Mesenchymal stem cell (in vitro differentiated cells and primary cell): ENCODE measurements at regions not wholly inside any gene's neighbourhood (a gene's known extent, or its start where the extent isn't known, plus 50 kb on each side); places are given as distances from the start of the nearest gene placed in this dataset.

Experiments
- DNase-seq: peaks from one replicate; pipeline ENCODE4 v3.0.0-alpha.2; 2013
- H2AFZ ChIP-seq: one replicate; pipeline ENCODE4 v1.6.1; 2013; ENCODE audit warnings: low read depth, mild to moderate bottlenecking, control low read depth, inconsistent platforms, low read length, moderate library complexity
- H2AK5ac ChIP-seq: 2 replicates; pipeline ENCODE4 v1.6.1; 2013; ENCODE audit warnings: low read length, moderate library complexity, mild to moderate bottlenecking, inconsistent platforms; ENCODE audit not compliant: severe bottlenecking
- H2BK120ac ChIP-seq: one replicate; pipeline ENCODE4 v1.6.1; 2013; ENCODE audit warnings: low read depth, mild to moderate bottlenecking, inconsistent platforms, low read length, moderate library complexity
- H2BK12ac ChIP-seq, 2 experiments: one replicate each; pipeline ENCODE4 v1.6.1; 2013; ENCODE audit warnings: inconsistent platforms in 2 of 2, low read length in 2 of 2, mild to moderate bottlenecking in 2 of 2, moderate library complexity in 2 of 2, control low read depth in 1 of 2
- H2BK15ac ChIP-seq: one replicate; pipeline ENCODE4 v1.6.1; 2013; ENCODE audit warnings: mild to moderate bottlenecking, low read depth, inconsistent platforms; ENCODE audit not compliant: poor library complexity, severe bottlenecking
- H2BK5ac ChIP-seq: 2 replicates; pipeline ENCODE4 v1.6.1; 2013; ENCODE audit warnings: low read depth, mild to moderate bottlenecking, low read length, control low read depth, inconsistent platforms; ENCODE audit not compliant: poor library complexity, severe bottlenecking
- H3K14ac ChIP-seq, 2 experiments: one replicate each; pipeline ENCODE4 v1.6.1; 2013; ENCODE audit warnings: inconsistent platforms in 2 of 2, low read length in 2 of 2, control low read depth in 1 of 2, mild to moderate bottlenecking in 1 of 2, moderate library complexity in 1 of 2
- H3K18ac ChIP-seq, 2 experiments: one replicate each; pipeline ENCODE4 v1.6.1; 2013; ENCODE audit warnings: inconsistent platforms in 2 of 2, low read length in 2 of 2, control low read depth in 1 of 2, low read depth in 1 of 2, mild to moderate bottlenecking in 1 of 2
- H3K23ac ChIP-seq, 2 experiments: one replicate each; pipeline ENCODE4 v1.6.1; 2013; ENCODE audit warnings: inconsistent platforms in 2 of 2, low read length in 2 of 2, mild to moderate bottlenecking in 2 of 2, moderate library complexity in 2 of 2, control low read depth in 1 of 2
- H3K27ac ChIP-seq: 2 replicates; pipeline ENCODE4 v1.5.1; 2013; ENCODE audit warnings: mild to moderate bottlenecking, moderate library complexity, low read length, control low read depth, inconsistent platforms; ENCODE audit not compliant: poor library complexity, severe bottlenecking
- H3K27me3 ChIP-seq, 2 experiments: 2 replicates each; pipeline versions ENCODE4 v1.6.1 to v1.7.0; 2013; ENCODE audit warnings: low read length in 2 of 2, mild to moderate bottlenecking in 2 of 2, moderate library complexity in 2 of 2, control low read depth in 1 of 2, inconsistent platforms in 1 of 2; ENCODE audit not compliant: control insufficient read depth in 1 of 2, insufficient read depth in 1 of 2
- H3K36me3 ChIP-seq, 2 experiments: 2 replicates each; pipeline versions ENCODE4 v1.6.1 to v1.7.0; 2013; ENCODE audit warnings: low read length in 2 of 2, control low read depth in 1 of 2, inconsistent platforms in 1 of 2, low read depth in 1 of 2, mild to moderate bottlenecking in 1 of 2; ENCODE audit not compliant: insufficient read depth in 2 of 2, control insufficient read depth in 1 of 2
- H3K4ac ChIP-seq, 2 experiments: one replicate each; pipeline ENCODE4 v1.6.1; 2013; ENCODE audit warnings: inconsistent platforms in 2 of 2, low read length in 2 of 2, mild to moderate bottlenecking in 2 of 2, moderate library complexity in 2 of 2, control low read depth in 1 of 2, low read depth in 1 of 2
- H3K4me1 ChIP-seq: 2 replicates; pipeline ENCODE4 v1.6.1; 2013; ENCODE audit warnings: low read depth, low read length, control low read depth; ENCODE audit not compliant: control insufficient read depth, insufficient read depth
- H3K4me2 ChIP-seq: 2 replicates; pipeline ENCODE4 v1.6.1; 2013; ENCODE audit warnings: low read length, mild to moderate bottlenecking, inconsistent platforms; ENCODE audit not compliant: poor library complexity, severe bottlenecking
- H3K4me3 ChIP-seq, 2 experiments: 2 replicates each; pipeline versions ENCODE4 v1.5.1 to v1.7.0; 2013; ENCODE audit warnings: low read length in 2 of 2, mild to moderate bottlenecking in 2 of 2, control low read depth in 1 of 2, low read depth in 1 of 2; ENCODE audit not compliant: insufficient read depth in 1 of 2
- H3K79me1 ChIP-seq: replicated peaks from 2 replicates; pipeline ENCODE4 v1.6.1; 2013; ENCODE audit warnings: mild to moderate bottlenecking, control low read depth, low read length, inconsistent platforms; ENCODE audit not compliant: poor library complexity, severe bottlenecking
- H3K9ac ChIP-seq: 2 replicates; pipeline ENCODE4 v1.7.0; 2013; ENCODE audit warnings: mild to moderate bottlenecking, low read length, moderate library complexity
- H3K9me3 ChIP-seq: 2 replicates; pipeline ENCODE4 v1.7.0; 2013; ENCODE audit warnings: mild to moderate bottlenecking, low read length; ENCODE audit not compliant: control insufficient read depth
- H4K8ac ChIP-seq: one replicate; pipeline ENCODE4 v1.6.1; 2013; ENCODE audit warnings: inconsistent platforms, mild to moderate bottlenecking, low read length, moderate library complexity
- H4K91ac ChIP-seq: one replicate; pipeline ENCODE4 v1.6.1; 2013; ENCODE audit warnings: mild to moderate bottlenecking, low read length, inconsistent platforms
- WGBS: methylation state at CpG from one replicate; pipeline ENCODE4 v1.1.7; 2013; ENCODE audit warnings: mixed read lengths; 5-methylcytosine and 5-hydroxymethylcytosine counted together

DNA sequence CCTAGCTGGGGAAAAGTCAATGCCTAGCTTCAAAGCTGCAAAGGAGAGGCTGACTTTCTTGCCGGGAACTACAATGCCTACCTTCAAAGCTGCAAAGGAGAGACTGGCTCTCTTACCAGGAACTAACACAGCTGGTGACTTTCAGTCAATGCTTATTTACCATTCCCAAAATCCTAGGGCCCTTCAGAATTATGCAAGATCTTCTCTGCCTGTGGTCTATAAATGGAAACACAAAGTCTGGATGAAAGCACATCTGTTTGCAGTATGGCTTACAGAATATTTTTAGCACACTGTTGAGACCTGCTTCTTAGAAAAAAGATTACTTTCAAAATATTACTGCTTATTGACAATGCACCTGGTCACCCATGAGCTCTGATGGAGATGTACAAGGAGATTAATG lies 259.4 kb downstream of the PLK2 start:
- H3K23ac ChIP-seq, result no peak overlapping the region
- WGBS, result 67% methylated on average over 1 of the region's 1 CpG
- no peak overlapping the region for H3K9ac ChIP-seq
- no peak overlapping the region for H3K27ac ChIP-seq
- H3K18ac ChIP-seq, result no peak overlapping the region
- no peak overlapping the region for H3K4ac ChIP-seq
- H2AFZ ChIP-seq, result no peak overlapping the region
- no peak overlapping the region for H4K8ac ChIP-seq
- no peak overlapping the region for H3K4me3 ChIP-seq
- no peak overlapping the region for H2AK5ac ChIP-seq
- H2BK12ac ChIP-seq, result no peak overlapping the region
- H4K91ac ChIP-seq, result no peak overlapping the region
- H3K27me3 ChIP-seq, result no peaks in the 10 kb centered on the region
- no peak overlapping the region for H2BK5ac ChIP-seq
- H3K14ac ChIP-seq, result no peak overlapping the region
- no peaks in the 10 kb centered on the region for H3K9me3 ChIP-seq
- peak; percentile 11 for DNase-seq
- H3K79me1 ChIP-seq, result no peaks in the 10 kb centered on the region
- H2BK120ac ChIP-seq, result no peak overlapping the region
- H3K36me3 ChIP-seq, result no peaks in the 10 kb centered on the region
- peaks cover 1% of the 10 kb centered on the region for H3K4me1 ChIP-seq
- H3K4me2 ChIP-seq, result no peak overlapping the region
- no peak overlapping the region for H2BK15ac ChIP-seq

DNA sequence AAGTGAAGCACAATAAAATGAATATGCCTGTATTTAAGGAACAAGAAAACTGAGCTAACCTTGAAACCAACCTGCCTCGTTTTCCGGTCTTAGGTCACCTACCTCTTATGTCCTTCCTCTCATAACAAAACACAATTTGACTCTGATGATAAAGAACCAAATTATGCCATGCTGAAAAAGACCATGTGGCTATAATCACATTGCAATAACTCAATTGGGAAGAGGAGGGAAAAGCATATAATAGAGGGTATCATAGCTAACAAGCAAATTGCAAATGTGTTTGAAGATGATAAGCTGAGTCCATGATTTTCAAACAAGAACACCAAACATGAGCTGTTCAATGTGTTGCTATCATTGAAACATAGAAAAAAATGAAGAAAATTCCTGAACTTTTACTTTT lies 260.8 kb downstream of the PLK2 start:
- H3K9me3 ChIP-seq, result no peaks in the 10 kb centered on the region
- H3K23ac ChIP-seq, result no peak overlapping the region
- DNase-seq, result no peak
- H3K4me3 ChIP-seq, result no peak overlapping the region
- H3K9ac ChIP-seq, result no peak overlapping the region
- 100% methylated on average over 2 of the region's 2 CpGs for WGBS
- H3K4me2 ChIP-seq, result no peak overlapping the region
- H3K36me3 ChIP-seq, result no peaks in the 10 kb centered on the region
- no peak overlapping the region for H3K27ac ChIP-seq
- no peak overlapping the region for H2BK12ac ChIP-seq
- H3K18ac ChIP-seq, result no peak overlapping the region
- H4K8ac ChIP-seq, result no peak overlapping the region
- H3K4me1 ChIP-seq, result peaks cover 1% of the 10 kb centered on the region
- no peak overlapping the region for H4K91ac ChIP-seq
- H3K79me1 ChIP-seq, result no peaks in the 10 kb centered on the region
- H2BK120ac ChIP-seq, result no peak overlapping the region
- H2AFZ ChIP-seq, result no peak overlapping the region
- H2BK5ac ChIP-seq, result no peak overlapping the region
- no peak overlapping the region for H2BK15ac ChIP-seq
- no peaks in the 10 kb centered on the region for H3K27me3 ChIP-seq
- no peak overlapping the region for H2AK5ac ChIP-seq
- no peak overlapping the region for H3K14ac ChIP-seq
- no peak overlapping the region for H3K4ac ChIP-seq

DNA sequence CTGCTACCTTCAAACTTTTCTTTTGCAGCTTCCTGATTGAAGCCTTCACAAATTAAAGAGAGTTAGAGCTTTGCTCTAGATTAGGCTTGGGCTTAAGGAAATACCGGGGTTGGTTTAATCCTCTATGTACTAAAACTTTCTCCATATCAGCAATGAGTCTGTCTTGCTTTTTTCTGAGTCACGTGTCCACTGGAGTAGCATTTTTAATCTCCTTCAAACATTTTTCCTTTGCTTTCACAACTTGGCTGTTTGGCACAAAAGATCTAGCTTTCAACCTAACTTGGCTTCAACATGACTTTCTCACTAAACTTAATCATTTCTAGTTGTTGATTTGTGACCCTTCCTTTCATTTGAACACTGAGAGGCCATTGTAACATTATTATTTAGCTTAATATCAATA lies 261.6 kb downstream of the PLK2 start:
- H3K23ac ChIP-seq, result no peak overlapping the region
- no peak overlapping the region for H2BK120ac ChIP-seq
- no peaks in the 10 kb centered on the region for H3K9me3 ChIP-seq
- peaks cover 1% of the 10 kb centered on the region for H3K4me1 ChIP-seq
- DNase-seq, result no peak
- no peak overlapping the region for H2BK12ac ChIP-seq
- H2BK5ac ChIP-seq, result no peak overlapping the region
- no peak overlapping the region for H3K18ac ChIP-seq
- WGBS, result 94% methylated on average over 2 of the region's 2 CpGs
- no peak overlapping the region for H3K27ac ChIP-seq
- H3K27me3 ChIP-seq, result no peaks in the 10 kb centered on the region
- no peak overlapping the region for H3K4me3 ChIP-seq
- no peak overlapping the region for H2BK15ac ChIP-seq
- no peaks in the 10 kb centered on the region for H3K79me1 ChIP-seq
- H3K4me2 ChIP-seq, result no peak overlapping the region
- no peak overlapping the region for H2AFZ ChIP-seq
- no peak overlapping the region for H2AK5ac ChIP-seq
- no peak overlapping the region for H4K8ac ChIP-seq
- H3K14ac ChIP-seq, result no peak overlapping the region
- H3K9ac ChIP-seq, result no peak overlapping the region
- H3K36me3 ChIP-seq, result no peaks in the 10 kb centered on the region
- H4K91ac ChIP-seq, result no peak overlapping the region
- H3K4ac ChIP-seq, result no peak overlapping the region

DNA sequence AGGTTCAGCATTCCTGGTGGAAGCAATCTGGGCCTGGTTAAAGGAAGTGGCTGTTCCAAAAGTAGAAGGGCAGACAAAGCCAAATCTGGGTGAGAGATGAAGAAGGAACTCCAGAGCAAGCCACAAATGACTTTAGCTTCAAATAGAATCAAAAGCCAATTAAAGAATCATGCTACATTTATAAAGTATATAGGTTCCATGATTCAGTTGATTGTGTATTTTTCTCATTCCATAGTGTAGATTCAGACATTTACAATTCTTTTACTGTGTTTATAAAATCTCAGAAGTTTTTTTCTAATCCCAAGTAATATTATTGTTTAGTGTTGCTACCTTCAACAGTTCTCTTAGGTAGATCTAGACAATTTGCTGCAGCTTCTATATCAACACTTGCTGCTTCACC lies 262.0 kb downstream of the PLK2 start:
- H2AFZ ChIP-seq, result no peak overlapping the region
- no peak overlapping the region for H3K27ac ChIP-seq

More for the DNA sequence above, 262.0 kb downstream of the PLK2 start:
- Histone ChIP-seq H2BK5ac (no peak overlapping the region), H4K91ac (no peak overlapping the region), H3K23ac (no peak overlapping the region), H2BK120ac (no peak overlapping the region), H3K79me1 (no peaks in the 10 kb centered on the region), H2BK12ac (no peak overlapping the region), H3K9ac (no peak overlapping the region), H2AK5ac (no peak overlapping the region), H3K4me1 (peaks cover 1% of the 10 kb centered on the region), H2BK15ac (no peak overlapping the region), H3K4ac (no peak overlapping the region), H3K4me2 (no peak overlapping the region), H3K9me3 (no peaks in the 10 kb centered on the region), H4K8ac (no peak overlapping the region), H3K4me3 (no peak overlapping the region), H3K18ac (no peak overlapping the region), H3K14ac (no peak overlapping the region), H3K27me3 (no peaks in the 10 kb centered on the region), H3K36me3 (no peaks in the 10 kb centered on the region)
- no peak for DNase-seq
